HG02798 (cell line): ENCODE measurements at regions not wholly inside any gene's neighbourhood (a gene's known extent, or its start where the extent isn't known, plus 50 kb on each side); places are given as distances from the start of the nearest gene placed in this dataset.

Experiments used
- ATAC-seq: cut with Tn5 transposase; IDR thresholded peaks from one replicate; pipeline ENCODE4 v1.9.1; 2021; ENCODE audit warnings: mild to moderate bottlenecking; ENCODE audit not compliant: unreplicated experiment, poor library complexity

- ATAC-seq, result no peak
Measured at GRCh38 chr15:46296002-46296401, 661.2 kb downstream of the SQOR start.

DNA sequence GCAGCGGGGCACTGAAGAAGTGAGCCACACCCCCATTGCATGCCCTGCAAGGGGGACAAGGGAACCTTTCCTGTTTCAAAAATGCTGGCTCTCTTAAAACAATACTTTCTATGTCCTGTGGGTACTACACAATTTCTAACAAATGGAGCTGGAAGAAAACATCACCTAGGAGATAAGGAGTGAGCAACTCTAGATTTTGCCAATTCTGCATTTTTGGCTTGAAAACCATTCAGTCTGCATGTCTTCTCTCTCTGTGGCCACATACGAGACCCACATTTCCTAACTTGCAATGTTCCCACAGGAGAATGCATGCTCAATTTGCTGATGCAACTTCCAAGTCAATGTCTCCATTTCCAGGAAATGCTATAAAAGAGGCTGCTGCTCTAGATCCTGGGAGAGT lies 662.0 kb downstream of the SQOR start:
- no peak for ATAC-seq

DNA sequence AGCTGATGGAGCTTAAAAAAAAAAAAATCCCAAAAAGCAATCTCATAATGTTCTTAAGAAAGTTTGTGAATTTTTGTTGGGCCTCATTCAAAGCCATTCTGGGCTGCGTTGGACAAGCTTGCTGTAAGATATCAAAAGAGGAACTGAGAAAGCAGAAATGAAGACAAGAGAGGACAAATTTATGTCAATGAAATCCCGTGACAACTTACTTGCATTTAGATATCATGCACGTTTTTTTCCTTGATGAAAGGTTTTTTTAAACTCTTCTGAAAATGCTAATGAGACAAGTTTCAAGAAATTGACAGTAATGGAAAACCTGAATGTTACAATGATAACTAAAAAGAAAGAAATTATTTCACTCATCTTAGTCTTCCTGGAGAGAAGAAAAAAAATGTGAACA lies 662.9 kb downstream of the SQOR start:
- ATAC-seq, result peak; percentile 83

DNA sequence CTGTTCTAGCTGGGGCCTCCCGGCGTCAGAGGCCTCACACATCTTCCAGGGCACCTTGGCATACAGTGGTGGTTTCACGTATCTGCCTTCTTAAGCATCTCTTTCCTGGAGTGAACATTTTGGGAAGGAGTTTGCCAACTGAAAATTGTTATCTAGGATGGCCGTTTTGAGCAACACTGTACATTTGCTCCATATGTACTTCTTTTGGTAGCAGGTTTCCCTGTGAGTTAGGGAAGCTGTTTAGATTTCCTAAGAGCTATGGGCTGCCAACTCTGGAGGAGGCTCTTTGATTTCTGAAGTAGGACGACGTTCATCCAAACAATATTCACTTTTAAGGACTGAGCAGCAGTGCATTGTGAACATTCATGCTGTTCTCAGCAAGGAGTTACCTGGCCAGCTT lies 665.9 kb downstream of the SQOR start:
- no peak for ATAC-seq

- ATAC-seq, result no peak
Measured at GRCh38 chr15:46301291-46301690, 666.5 kb downstream of the SQOR start.

- no peak for ATAC-seq
Measured at GRCh38 chr15:46301826-46302225, 667.0 kb downstream of the SQOR start.

- ATAC-seq, result no peak
Measured at GRCh38 chr15:46304321-46304720, 669.5 kb downstream of the SQOR start.

GRCh38 chr15:46307746-46308145 lies 672.9 kb downstream of the SQOR start:
- ATAC-seq, result no peak

DNA sequence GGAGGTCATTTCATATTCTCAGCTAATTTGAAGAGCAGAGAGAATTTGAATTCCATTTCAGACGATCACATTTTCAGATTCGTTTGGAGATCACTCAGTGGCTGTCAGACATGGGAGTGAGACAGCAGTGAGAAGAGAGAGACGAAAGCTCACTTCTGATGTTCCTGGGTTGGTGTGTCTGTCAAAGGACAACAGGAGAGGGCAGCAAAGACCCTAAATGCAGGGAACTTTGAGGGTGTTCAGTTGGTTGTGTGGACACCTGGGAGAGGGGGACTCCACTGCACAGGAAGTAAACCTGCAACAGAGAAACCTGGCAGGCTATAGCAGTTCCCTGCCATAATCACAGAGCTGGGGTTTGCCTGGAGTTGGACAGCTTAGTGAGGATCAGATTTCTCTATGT lies 675.1 kb downstream of the SQOR start:
- ATAC-seq, result no peak

GRCh38 chr15:46312133-46312740 lies 677.4 kb downstream of the SQOR start:
- ATAC-seq, result peak; percentile 96

GRCh38 chr15:46315434-46315833 lies 680.6 kb downstream of the SQOR start:
- no peak for ATAC-seq

DNA sequence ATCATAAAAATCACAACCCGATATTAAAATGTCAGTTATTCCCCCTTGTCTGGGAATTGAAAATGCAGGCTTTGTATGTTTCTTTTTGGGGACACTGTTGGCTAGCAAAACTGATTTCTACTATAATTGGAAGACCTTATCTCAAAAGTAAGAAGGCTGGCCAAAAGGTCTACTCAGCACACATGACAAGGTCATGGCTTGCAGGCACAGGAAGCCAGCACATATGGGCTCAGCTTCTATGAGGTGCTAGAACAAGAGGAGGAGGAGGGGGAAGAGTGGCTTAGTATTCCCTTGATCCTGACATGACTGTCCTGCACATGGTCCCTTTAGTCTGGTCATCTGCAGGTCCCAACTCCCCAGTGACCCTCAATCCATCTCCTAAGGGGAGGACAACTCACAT lies 681.2 kb downstream of the SQOR start:
- ATAC-seq, result no peak

- no peak for ATAC-seq
Measured at GRCh38 chr15:46317029-46317428, 682.2 kb downstream of the SQOR start.

DNA sequence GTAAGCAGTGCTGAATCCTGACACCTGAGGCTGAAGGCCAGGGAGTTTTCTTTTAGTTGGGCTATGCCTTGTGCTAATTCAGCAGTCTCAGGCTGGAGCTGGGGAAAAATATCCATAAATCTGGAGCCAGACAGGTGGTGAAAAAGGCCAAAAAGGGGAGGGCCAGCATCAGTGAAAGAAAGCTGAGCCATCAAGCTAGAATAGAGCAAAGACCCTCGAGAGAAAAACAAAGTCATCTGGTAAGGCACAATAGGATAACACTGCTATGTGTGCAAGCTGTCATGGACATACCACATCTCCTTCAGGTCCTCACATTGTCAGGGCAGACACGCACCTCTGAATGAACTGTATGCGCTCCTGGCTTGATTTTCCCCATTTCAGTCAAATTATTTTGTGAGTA lies 687.9 kb downstream of the SQOR start:
- ATAC-seq, result no peak

GRCh38 chr15:46326173-46326572 lies 691.3 kb downstream of the SQOR start:
- no peak for ATAC-seq

DNA sequence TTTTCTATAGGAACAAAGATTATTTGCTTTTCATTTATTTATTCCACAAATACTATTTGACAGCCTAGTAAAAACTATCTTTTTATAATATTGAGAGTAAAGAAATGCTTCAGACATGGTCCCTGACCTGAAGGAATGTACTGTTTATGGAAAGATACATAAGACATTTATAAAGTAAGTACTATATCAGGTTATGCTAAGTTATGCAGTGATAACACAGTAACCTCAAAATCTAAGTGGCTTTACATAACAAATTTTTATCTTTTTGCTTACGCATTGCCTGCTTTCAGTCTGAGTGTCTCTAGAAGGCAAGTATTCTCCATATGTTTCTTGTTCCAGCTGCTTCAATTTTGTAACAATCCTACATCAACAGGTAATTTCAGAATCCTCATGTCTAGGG lies 694.0 kb downstream of the SQOR start:
- no peak for ATAC-seq

GRCh38 chr15:46329876-46330275 lies 695.0 kb downstream of the SQOR start:
- no peak for ATAC-seq

DNA sequence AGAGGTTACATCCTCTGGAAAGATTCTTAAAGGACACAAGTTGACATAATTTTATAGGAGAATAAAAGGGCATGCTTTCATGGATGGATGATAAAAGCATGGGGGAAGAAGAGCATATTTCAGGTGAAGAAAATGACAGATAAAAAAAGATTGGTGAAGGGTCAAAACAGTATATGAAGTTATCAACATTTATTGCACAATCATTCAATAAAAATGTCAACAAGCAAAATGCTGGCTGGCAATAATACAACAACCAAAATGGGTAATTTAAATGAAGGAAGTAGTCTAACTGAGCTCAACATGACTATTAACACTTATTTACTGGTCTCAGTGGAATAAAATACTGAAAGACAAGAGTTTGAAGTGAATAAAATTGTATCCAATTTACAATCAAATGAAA lies 696.7 kb downstream of the SQOR start:
- ATAC-seq, result no peak

- no peak for ATAC-seq
Measured at GRCh38 chr15:46343196-46343935, 708.5 kb downstream of the SQOR start.

DNA sequence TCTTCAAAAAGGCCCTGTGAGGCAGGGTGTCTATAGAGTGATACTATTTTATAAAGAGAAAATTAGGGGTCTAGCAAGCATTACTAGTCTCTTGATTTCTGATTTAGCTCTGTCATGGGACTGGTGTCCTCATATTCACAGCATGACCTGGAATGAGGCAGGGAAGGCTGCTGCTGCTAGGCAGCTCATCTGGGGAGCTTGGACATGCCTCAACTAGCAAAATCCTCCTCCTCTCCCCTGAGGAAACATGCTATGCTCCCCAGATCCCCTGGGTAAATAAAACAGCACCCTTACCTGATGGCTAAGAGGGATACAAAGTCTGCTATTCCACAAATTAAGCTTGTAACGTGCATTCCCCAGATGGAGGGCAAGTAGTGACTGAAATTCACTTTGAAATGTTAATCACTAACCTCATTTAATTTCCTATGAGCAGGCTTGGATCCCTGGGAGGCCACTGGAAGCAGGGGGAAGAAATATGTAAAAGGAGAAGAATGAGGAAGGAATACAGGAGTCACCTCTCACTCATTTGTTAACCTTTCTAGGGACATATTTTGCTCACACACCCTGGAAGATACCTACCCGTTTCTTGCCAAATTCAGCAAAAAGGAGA lies 709.4 kb downstream of the SQOR start:
- ATAC-seq, result no peak

GRCh38 chr15:46344915-46345314 lies 710.1 kb downstream of the SQOR start:
- no peak for ATAC-seq

GRCh38 chr15:46354443-46354842 lies 719.6 kb downstream of the SQOR start:
- no peak for ATAC-seq
